Keratinocyte (primary cell): ENCODE measurements at regions not wholly inside any gene's neighbourhood (a gene's known extent, or its start where the extent isn't known, plus 50 kb on each side); places are given as distances from the start of the nearest gene placed in this dataset.

Source experiments
- DNase-seq: peaks from one replicate; pipeline ENCODE4 v3.0.0-alpha.2; 2011; ENCODE audit warnings: low read depth, missing footprints, low spot score
- FAIRE-seq: peaks from 2 replicates; lab custom pipeline; 2011; peaks lifted over from hg19 to GRCh38; lab: Jason Lieb, UNC
- H2AFZ ChIP-seq: 2 replicates; pipeline ENCODE4 v1.6.0; 2012; ENCODE audit warnings: low read length, control low read depth, inconsistent platforms; ENCODE audit not compliant: control insufficient read depth
- H3K27ac ChIP-seq: 2 replicates; pipeline ENCODE4 v1.5.1; 2011; ENCODE audit warnings: low read length; ENCODE audit not compliant: control insufficient read depth, insufficient read depth
- H3K27me3 ChIP-seq: 3 replicates; pipeline ENCODE4 v1.6.0; 2011; ENCODE audit warnings: low read length; ENCODE audit not compliant: control insufficient read depth, insufficient read depth; ENCODE audit errors: extremely low read depth
- H3K36me3 ChIP-seq, 2 experiments: 2 replicates in 1 of 2; 3 replicates in 1 of 2; pipeline ENCODE4 v1.5.1; 2011; ENCODE audit warnings: low read length in 2 of 2, mild to moderate bottlenecking in 1 of 2; ENCODE audit not compliant: control insufficient read depth in 2 of 2, insufficient read depth in 2 of 2; ENCODE audit errors: extremely low read depth in 1 of 2
- H3K4me1 ChIP-seq: 3 replicates; pipeline ENCODE4 v1.5.1; 2011; ENCODE audit warnings: low read length; ENCODE audit not compliant: control insufficient read depth, insufficient read depth; ENCODE audit errors: extremely low read depth
- H3K4me2 ChIP-seq: 3 replicates; pipeline ENCODE4 v1.6.0; 2011; ENCODE audit warnings: low read depth, low read length; ENCODE audit not compliant: control insufficient read depth, insufficient read depth; ENCODE audit errors: extremely low read depth
- H3K4me3 ChIP-seq, 3 experiments: fragments of 200-600 bp in 1 of 3; sonication (generic) in 1 of 3; 2 replicates in 2 of 3; 3 replicates in 1 of 3; pipeline ENCODE4 v1.5.1; 2011 to 2016; ENCODE audit warnings: low read length in 3 of 3, mild to moderate bottlenecking in 3 of 3, control low read depth in 2 of 3, inconsistent platforms in 1 of 3, low read depth in 1 of 3, mixed read lengths in 1 of 3, mixed run types in 1 of 3, moderate library complexity in 1 of 3; ENCODE audit not compliant: control insufficient read depth in 2 of 3, insufficient read depth in 2 of 3; ENCODE audit errors: extremely low read depth in 1 of 3
- H3K79me2 ChIP-seq: 2 replicates; pipeline ENCODE4 v1.6.0; 2012; ENCODE audit warnings: low read length; ENCODE audit not compliant: control insufficient read depth, insufficient read depth
- H3K9ac ChIP-seq: 3 replicates; pipeline ENCODE4 v1.6.0; 2011; ENCODE audit warnings: low read length; ENCODE audit not compliant: control insufficient read depth, insufficient read depth; ENCODE audit errors: extremely low read depth
- H3K9me1 ChIP-seq: 3 replicates; pipeline ENCODE4 v1.6.0; 2011; ENCODE audit warnings: low read length; ENCODE audit not compliant: control insufficient read depth, insufficient read depth; ENCODE audit errors: extremely low read depth
- H3K9me3 ChIP-seq: 2 replicates; pipeline ENCODE4 v1.5.1; 2012; ENCODE audit warnings: low read depth, low read length; ENCODE audit not compliant: control insufficient read depth
- H4K20me1 ChIP-seq: 3 replicates; pipeline ENCODE4 v1.6.0; 2011; ENCODE audit warnings: low read length; ENCODE audit not compliant: control insufficient read depth, insufficient read depth; ENCODE audit errors: extremely low read depth
- CTCF ChIP-seq, 3 experiments: IDR thresholded peaks in 1 of 3; conservative IDR thresholded peaks in 1 of 3; optimal IDR thresholded peaks in 1 of 3; 2 replicates in 2 of 3; 3 replicates in 1 of 3; pipeline versions ENCODE3 to v1.5.1; 2011; ENCODE audit warnings: low read length in 3 of 3, mild to moderate bottlenecking in 3 of 3, moderate library complexity in 2 of 3, control low read depth in 1 of 3, inconsistent platforms in 1 of 3; ENCODE audit not compliant: insufficient read depth in 2 of 3; ENCODE audit errors: extremely low read depth in 1 of 3
- EZH2 ChIP-seq: IDR thresholded peaks from one replicate; pipeline ENCODE4 v1.6.1; 2012; ENCODE audit warnings: inconsistent platforms, mild to moderate bottlenecking, low read length, moderate library complexity
- dilution Hi-C: fragments of 300-500 bp; cut with MboI; formaldehyde crosslinking; loops from one replicate; pipeline ENCODE4 v1.7.0; 2020; ENCODE audit warnings: low sequenced_read_pairs; ENCODE audit not compliant: extremely low pct_ligation_motif_present

GRCh38 chr5:109611061-109611460, 78.7 kb upstream of the MAN2A1 start:
- Histone ChIP-seq H3K79me2 (no peaks in the 10 kb centered on the region), H3K9me1 (no peaks in the 10 kb centered on the region), H3K4me1 (no peaks in the 10 kb centered on the region), H3K9ac (no peak overlapping the region), H3K27me3 (no peaks in the 10 kb centered on the region), H4K20me1 (no peaks in the 10 kb centered on the region), H2AFZ (no peak overlapping the region), H3K27ac (no peak overlapping the region), H3K36me3 (no peaks in the 10 kb centered on the region), H3K9me3 (no peaks in the 10 kb centered on the region), H3K4me2 (no peak overlapping the region), H3K4me3 (no peak overlapping the region)
- no peak for DNase-seq
- no peak for FAIRE-seq
- dilution Hi-C loops, result no loop called here
- no peak for TF ChIP-seq EZH2
- TF ChIP-seq CTCF (optimal IDR thresholded peaks at IDR 0.05 in 1 of 3, IDR thresholded peaks at IDR 0.05 in 1 of 3, conservative IDR thresholded peaks at IDR 0.05 in 1 of 3; ENCODE audit: extremely low read depth in 1 of 3, insufficient read depth in 2 of 3, low read length in 3 of 3), result no peak

- no peak overlapping the region for H2AFZ ChIP-seq
- TF ChIP-seq CTCF (optimal IDR thresholded peaks at IDR 0.05 in 1 of 3, IDR thresholded peaks at IDR 0.05 in 1 of 3, conservative IDR thresholded peaks at IDR 0.05 in 1 of 3; ENCODE audit: extremely low read depth in 1 of 3, insufficient read depth in 2 of 3, low read length in 3 of 3) (no peak), EZH2 (no peak)
- no peaks in the 10 kb centered on the region for H3K27me3 ChIP-seq
- no peaks in the 10 kb centered on the region for H3K79me2 ChIP-seq
- no peaks in the 10 kb centered on the region for H3K9me3 ChIP-seq
- H3K4me2 ChIP-seq, result no peak overlapping the region
- H3K9me1 ChIP-seq, result no peaks in the 10 kb centered on the region
- dilution Hi-C loops, result no loop called here
- H3K4me1 ChIP-seq, result no peaks in the 10 kb centered on the region
- H4K20me1 ChIP-seq, result no peaks in the 10 kb centered on the region
- H3K27ac ChIP-seq, result no peak overlapping the region
- DNase-seq (no peak), FAIRE-seq (no peak)
- H3K36me3 ChIP-seq, result no peaks in the 10 kb centered on the region
- no peak overlapping the region for H3K4me3 ChIP-seq
- H3K9ac ChIP-seq, result no peak overlapping the region
Observed at GRCh38 chr5:109610581-109610980, 79.1 kb upstream of the MAN2A1 start.
